ENCODE measurements at regions not wholly inside any gene's neighbourhood (a gene's known extent, or its start where the extent isn't known, plus 50 kb on each side); places are given as distances from the start of the nearest gene placed in this dataset.

DNA sequence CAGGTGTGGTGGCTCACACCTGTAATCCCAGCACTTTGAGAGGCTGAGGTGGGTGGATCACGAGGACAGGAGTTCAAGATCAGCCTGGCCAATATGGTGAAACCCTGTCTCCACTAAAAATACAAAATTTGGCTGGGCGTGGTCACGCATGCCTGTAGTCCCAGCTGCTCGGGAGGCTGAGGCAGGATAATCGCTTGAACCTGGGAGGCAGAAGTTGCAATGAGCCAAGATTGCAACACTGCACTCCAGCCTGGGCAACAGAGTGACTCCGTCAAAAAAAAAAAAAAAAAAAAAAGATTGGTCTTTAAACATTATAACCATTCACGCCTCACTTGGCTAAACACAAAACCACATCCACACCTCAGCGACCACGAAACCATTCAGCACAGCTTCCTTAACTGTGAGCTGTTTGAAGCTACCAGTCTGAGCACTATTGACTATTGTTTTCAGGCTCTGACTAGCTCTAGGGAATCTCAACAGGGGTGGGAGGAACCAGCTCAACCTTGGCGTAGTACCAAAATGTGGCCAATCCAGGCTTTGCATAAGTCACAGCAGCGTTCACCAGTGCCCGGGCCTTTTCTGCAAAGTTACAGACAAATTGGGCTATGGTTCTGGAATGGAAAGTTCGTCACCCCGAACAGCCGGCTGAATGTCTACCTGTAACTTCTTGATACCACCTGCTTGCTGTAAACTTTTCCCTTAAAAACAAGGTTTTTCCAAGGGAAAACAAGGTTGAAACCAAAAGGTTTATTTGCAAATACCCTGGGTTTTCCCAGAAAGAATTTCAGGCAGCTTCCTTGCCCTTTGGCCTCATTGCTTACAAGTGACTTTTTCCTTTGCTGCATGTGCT is 73.6 kb upstream of the DHX15 start:
- no peaks in the 10 kb centered on the region for H3K9me3 ChIP-seq
- H3K27me3 ChIP-seq, result no peaks in the 10 kb centered on the region
- H3K4me1 ChIP-seq, result peaks cover 0 to 11% (median 0%) of the 10 kb centered on the region in 3 donors
- H3K27ac ChIP-seq, result no peak overlapping the region
- TF ChIP-seq, protein P1, sequence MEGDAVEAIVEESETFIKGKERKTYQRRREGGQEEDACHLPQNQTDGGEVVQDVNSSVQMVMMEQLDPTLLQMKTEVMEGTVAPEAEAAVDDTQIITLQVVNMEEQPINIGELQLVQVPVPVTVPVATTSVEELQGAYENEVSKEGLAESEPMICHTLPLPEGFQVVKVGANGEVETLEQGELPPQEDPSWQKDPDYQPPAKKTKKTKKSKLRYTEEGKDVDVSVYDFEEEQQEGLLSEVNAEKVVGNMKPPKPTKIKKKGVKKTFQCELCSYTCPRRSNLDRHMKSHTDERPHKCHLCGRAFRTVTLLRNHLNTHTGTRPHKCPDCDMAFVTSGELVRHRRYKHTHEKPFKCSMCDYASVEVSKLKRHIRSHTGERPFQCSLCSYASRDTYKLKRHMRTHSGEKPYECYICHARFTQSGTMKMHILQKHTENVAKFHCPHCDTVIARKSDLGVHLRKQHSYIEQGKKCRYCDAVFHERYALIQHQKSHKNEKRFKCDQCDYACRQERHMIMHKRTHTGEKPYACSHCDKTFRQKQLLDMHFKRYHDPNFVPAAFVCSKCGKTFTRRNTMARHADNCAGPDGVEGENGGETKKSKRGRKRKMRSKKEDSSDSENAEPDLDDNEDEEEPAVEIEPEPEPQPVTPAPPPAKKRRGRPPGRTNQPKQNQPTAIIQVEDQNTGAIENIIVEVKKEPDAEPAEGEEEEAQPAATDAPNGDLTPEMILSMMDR (IDR thresholded peaks at IDR 0.05), result no peak
- TF ChIP-seq POLR2AphosphoS5 (IDR thresholded peaks at IDR 0.05) (no peak), POLR2A (IDR thresholded peaks at IDR 0.05) (no peak), EP300 (IDR thresholded peaks at IDR 0.05) (no peak)
- 74 to 76% methylated on average over 9 to 12 of the region's 15 CpGs for WGBS, 2 donors (ENCODE audit: low coverage in 1 of 2)
- no peak overlapping the region for H3K4me3 ChIP-seq
- H3K36me3 ChIP-seq, result no peaks in the 10 kb centered on the region
- ATAC-seq, result no peak

GRCh38 chr4:24659241-24659961 is 75.0 kb upstream of the DHX15 start:
- TF ChIP-seq, protein P1 (IDR thresholded peaks at IDR 0.05), result no peak
- TF ChIP-seq EP300 (IDR thresholded peaks at IDR 0.05), result no peak
- H3K9me3 ChIP-seq, result no peaks in the 10 kb centered on the region
- H3K4me1 ChIP-seq, result peaks cover 0 to 11% (median 0%) of the 10 kb centered on the region in 3 donors
- ATAC-seq, result no peak
- H3K36me3 ChIP-seq, result no peaks in the 10 kb centered on the region
- no peak overlapping the region for H3K4me3 ChIP-seq
- H3K27ac ChIP-seq, result peak overlapping the region in 1 of 4 donors; percentile 8
- H3K27me3 ChIP-seq, result no peaks in the 10 kb centered on the region
- 38 to 41% methylated on average over 2 to 3 of the region's 3 CpGs for WGBS, 2 donors (ENCODE audit: low coverage in 1 of 2)

DNA sequence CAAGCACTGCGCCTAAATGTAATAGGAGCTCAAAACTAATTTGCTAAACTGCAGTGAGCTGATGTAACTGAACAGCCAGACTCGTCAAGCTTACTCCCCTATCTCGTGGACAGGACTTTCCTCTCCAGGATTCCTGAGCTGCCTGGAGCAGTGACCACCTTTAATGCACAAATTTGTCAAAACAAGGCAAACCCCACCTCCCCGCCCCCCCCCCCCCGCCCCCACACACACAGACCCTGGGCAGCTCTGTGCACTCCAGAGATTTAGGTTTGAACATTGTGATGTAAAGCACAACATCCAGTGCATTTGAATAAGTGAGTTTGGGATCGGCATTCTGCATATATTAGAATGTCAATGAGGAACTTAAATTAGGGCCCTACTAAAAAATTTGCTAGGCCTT is 77.7 kb upstream of the DHX15 start:
- H3K9me3 ChIP-seq, result no peaks in the 10 kb centered on the region
- TF ChIP-seq POLR2A (IDR thresholded peaks at IDR 0.05) (no peak), EP300 (IDR thresholded peaks at IDR 0.05) (no peak), POLR2AphosphoS5 (IDR thresholded peaks at IDR 0.05) (no peak)
- TF ChIP-seq, protein P1 (IDR thresholded peaks at IDR 0.05), result no peak
- no peak overlapping the region for H3K4me3 ChIP-seq
- H3K36me3 ChIP-seq, result no peaks in the 10 kb centered on the region
- ATAC-seq, result no peak
- H3K27me3 ChIP-seq, result no peaks in the 10 kb centered on the region
- WGBS, 2 donors (ENCODE audit: low coverage in 1 of 2), result 60 to 68% methylated on average over 1 to 4 of the region's 6 CpGs
- peaks cover 0 to 15% (median 0%) of the 10 kb centered on the region in 3 donors for H3K4me1 ChIP-seq
- H3K27ac ChIP-seq, result no peak overlapping the region

DNA sequence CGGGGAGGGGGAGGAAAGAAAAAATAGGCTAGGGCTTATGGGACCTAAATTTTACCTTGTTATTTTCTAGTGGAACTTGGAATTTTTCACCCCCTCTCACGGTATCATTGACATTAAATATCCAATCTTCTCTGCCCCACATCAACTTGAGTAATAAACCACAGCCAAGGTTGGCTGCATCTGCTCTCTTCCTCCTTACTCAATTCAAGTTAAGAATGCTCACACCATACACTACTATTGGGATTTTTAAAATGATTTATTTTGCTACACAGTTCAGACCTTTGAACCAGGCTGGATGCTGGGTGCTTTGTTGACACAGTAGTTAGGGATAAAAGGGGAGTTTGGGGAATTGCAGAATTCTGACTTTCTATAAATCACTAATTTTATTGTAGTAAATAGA is 78.2 kb upstream of the DHX15 start:
- no peak for ATAC-seq
- 71 to 86% methylated on average over 1 to 2 of the region's 2 CpGs for WGBS, 2 donors (ENCODE audit: low coverage in 1 of 2)
- Histone ChIP-seq H3K9me3 (no peaks in the 10 kb centered on the region), H3K27me3 (no peaks in the 10 kb centered on the region), H3K4me3 (no peak overlapping the region), H3K27ac (no peak overlapping the region), H3K36me3 (no peaks in the 10 kb centered on the region), H3K4me1 (peaks cover 0 to 15% (median 0%) of the 10 kb centered on the region in 3 donors)
- no peak for TF ChIP-seq EP300 (IDR thresholded peaks at IDR 0.05)
- TF ChIP-seq, protein P1 (IDR thresholded peaks at IDR 0.05), result no peak
- no peak for TF ChIP-seq POLR2A (IDR thresholded peaks at IDR 0.05)
- TF ChIP-seq POLR2AphosphoS5 (IDR thresholded peaks at IDR 0.05), result no peak

Data from gastroesophageal sphincter (tissue), 4 donors.